H1 (cell line): ENCODE measurements at regions not wholly inside any gene's neighbourhood (a gene's known extent, or its start where the extent isn't known, plus 50 kb on each side); places are given as distances from the start of the nearest gene placed in this dataset.

Experiments used
- CTCF ChIA-PET: fragments of 300-600 bp; sonication (Branson Sonifier 250); formaldehyde crosslinking; loops from one replicate; lab custom pipeline; 2021; ENCODE audit not compliant: partially characterized antibody; lab: Charles Lee
- POLR2A ChIA-PET: fragments of 300-600 bp; sonication (Branson Sonifier 250); formaldehyde crosslinking; loops from one replicate; lab custom pipeline; 2021; ENCODE audit warnings: inconsistent platforms; ENCODE audit not compliant: partially characterized antibody; lab: Charles Lee
- DNase-seq, 2 experiments: peaks; one replicate each; pipeline versions ENCODE4 v3.0.0 to v3.0.0-alpha.2; 2010 to 2022; ENCODE audit warnings: low spot score in 2 of 2, low read depth in 1 of 2, mixed read lengths in 1 of 2
- FAIRE-seq: peaks from 2 replicates; lab custom pipeline; 2011; peaks lifted over from hg19 to GRCh38; lab: Jason Lieb, UNC
- H2AFZ ChIP-seq: 2 replicates; pipeline ENCODE4 v1.8.1; 2012; ENCODE audit warnings: low read length, inconsistent platforms
- H2AK5ac ChIP-seq: 2 replicates; pipeline ENCODE4 v1.6.1; 2013; ENCODE audit warnings: low read depth, low read length
- H2BK120ac ChIP-seq: replicated peaks from 2 replicates; pipeline ENCODE3; 2013; ENCODE audit warnings: low read depth, low read length, inconsistent platforms
- H2BK12ac ChIP-seq: 2 replicates; pipeline ENCODE4 v1.6.1; 2013; ENCODE audit warnings: low read depth, low read length
- H2BK15ac ChIP-seq: 2 replicates; pipeline ENCODE4 v1.6.1; 2013; ENCODE audit warnings: low read length
- H2BK20ac ChIP-seq: 2 replicates; pipeline ENCODE4 v1.6.1; 2013; ENCODE audit warnings: low read length
- H2BK5ac ChIP-seq: 2 replicates; pipeline ENCODE4 v1.6.1; 2013; ENCODE audit warnings: low read depth, low read length
- H3K14ac ChIP-seq: 2 replicates; pipeline ENCODE4 v1.6.1; 2013; ENCODE audit warnings: inconsistent platforms; ENCODE audit not compliant: insufficient read length
- H3K18ac ChIP-seq: 2 replicates; pipeline ENCODE4 v1.6.1; 2013; ENCODE audit warnings: low read length; ENCODE audit errors: extremely low read depth
- H3K23ac ChIP-seq: 2 replicates; pipeline ENCODE4 v1.6.1; 2013; ENCODE audit warnings: inconsistent platforms; ENCODE audit not compliant: insufficient read length
- H3K23me2 ChIP-seq: 2 replicates; pipeline ENCODE4 v1.6.1; 2013; ENCODE audit warnings: low read depth, low read length
- H3K27ac ChIP-seq: 2 replicates; pipeline ENCODE4 v1.6.1; 2011; ENCODE audit warnings: low read depth, low read length, inconsistent platforms
- H3K27me3 ChIP-seq, 4 experiments: replicated peaks in 1 of 4; 1 replicate in 1 of 4; 2 replicates in 3 of 4; pipeline versions ENCODE4 v1.6.1 to v1.8.1; 2011 to 2013; ENCODE audit warnings: low read length in 3 of 4, mild to moderate bottlenecking in 3 of 4, inconsistent platforms in 2 of 4, mixed read lengths in 2 of 4, moderate library complexity in 1 of 4; ENCODE audit not compliant: control insufficient read depth in 3 of 4, insufficient read depth in 3 of 4; ENCODE audit errors: extremely low read depth in 1 of 4
- H3K36me3 ChIP-seq, 4 experiments: 2 replicates each; pipeline versions ENCODE4 v1.6.1 to v1.8.1; 2011 to 2013; ENCODE audit warnings: mild to moderate bottlenecking in 4 of 4, low read length in 3 of 4, moderate library complexity in 2 of 4, control low read depth in 1 of 4, inconsistent platforms in 1 of 4; ENCODE audit not compliant: insufficient read depth in 4 of 4, control insufficient read depth in 2 of 4
- H3K4ac ChIP-seq: replicated peaks from 2 replicates; pipeline ENCODE3; 2013; ENCODE audit warnings: low read length, low read depth, mixed read lengths, inconsistent platforms; ENCODE audit not compliant: insufficient read length
- H3K4me1 ChIP-seq, 4 experiments: replicated peaks in 1 of 4; 1 replicate in 1 of 4; 2 replicates in 3 of 4; pipeline versions ENCODE4 v1.6.1 to v1.8.1; 2011 to 2013; ENCODE audit warnings: low read length in 3 of 4, inconsistent platforms in 2 of 4, mixed read lengths in 1 of 4; ENCODE audit not compliant: insufficient read depth in 4 of 4, control insufficient read depth in 3 of 4
- H3K4me2 ChIP-seq, 2 experiments: 2 replicates each; pipeline versions ENCODE4 v1.6.1 to v1.8.1; 2011 to 2013; ENCODE audit warnings: low read depth in 2 of 2, low read length in 2 of 2, control low read depth in 1 of 2, inconsistent platforms in 1 of 2, mild to moderate bottlenecking in 1 of 2; ENCODE audit not compliant: insufficient read depth in 1 of 2
- H3K4me3 ChIP-seq, 4 experiments: fragments of 200-600, 300-600 bp in 1 of 4; sonication (generic), shearing (Covaris generic), sonication (Bioruptor Twin) in 1 of 4; 2 replicates each; pipeline versions ENCODE4 v1.5.1 to v1.8.1; 2011 to 2016; ENCODE audit warnings: low read length in 4 of 4, low read depth in 3 of 4, control low read depth in 2 of 4, inconsistent platforms in 2 of 4, mild to moderate bottlenecking in 2 of 4, mixed read lengths in 1 of 4, moderate library complexity in 1 of 4; ENCODE audit not compliant: insufficient read depth in 2 of 4; ENCODE audit errors: extremely low read depth in 1 of 4
- H3K56ac ChIP-seq: replicated peaks from 2 replicates; pipeline ENCODE3; 2013; ENCODE audit warnings: low read depth, mild to moderate bottlenecking, mixed read lengths, low read length, inconsistent platforms; ENCODE audit not compliant: insufficient read length
- H3K79me1 ChIP-seq: 2 replicates; pipeline ENCODE4 v1.6.1; 2013; ENCODE audit warnings: low read depth, low read length, control low read depth
- H3K79me2 ChIP-seq, 2 experiments: 2 replicates each; pipeline versions ENCODE4 v1.6.1 to v1.8.1; 2012 to 2013; ENCODE audit warnings: low read length in 2 of 2, mild to moderate bottlenecking in 2 of 2, inconsistent platforms in 1 of 2; ENCODE audit not compliant: insufficient read depth in 2 of 2, control insufficient read depth in 1 of 2
- H3K9ac ChIP-seq, 4 experiments: replicated peaks in 1 of 4; 1 replicate in 1 of 4; 2 replicates in 3 of 4; pipeline versions ENCODE4 v1.6.1 to v1.8.1; 2011 to 2013; ENCODE audit warnings: low read depth in 3 of 4, low read length in 3 of 4, control low read depth in 2 of 4, mild to moderate bottlenecking in 2 of 4, moderate library complexity in 2 of 4, inconsistent platforms in 1 of 4; ENCODE audit errors: extremely low read depth in 1 of 4
- H3K9me3 ChIP-seq, 2 experiments: 2 replicates each; pipeline versions ENCODE4 v1.6.1 to v1.8.1; 2012 to 2013; ENCODE audit warnings: mild to moderate bottlenecking in 2 of 2, moderate library complexity in 2 of 2, control low read depth in 1 of 2, inconsistent platforms in 1 of 2, low read depth in 1 of 2, low read length in 1 of 2, mixed read lengths in 1 of 2; ENCODE audit not compliant: insufficient read depth in 2 of 2
- H4K20me1 ChIP-seq, 2 experiments: replicated peaks in 1 of 2; 2 replicates each; pipeline versions ENCODE3 to v1.8.1; 2011 to 2013; ENCODE audit warnings: inconsistent platforms in 2 of 2, low read length in 2 of 2, mild to moderate bottlenecking in 1 of 2; ENCODE audit not compliant: insufficient read depth in 2 of 2, control insufficient read depth in 1 of 2
- H4K5ac ChIP-seq: 2 replicates; pipeline ENCODE4 v1.6.1; 2013; ENCODE audit warnings: low read length, low read depth, mixed read lengths, inconsistent platforms; ENCODE audit not compliant: insufficient read length
- H4K8ac ChIP-seq: 2 replicates; pipeline ENCODE4 v1.8.0; 2013; ENCODE audit warnings: mild to moderate bottlenecking, moderate library complexity, low read length, inconsistent platforms; ENCODE audit not compliant: insufficient read depth; ENCODE audit errors: extremely low read depth
- H4K91ac ChIP-seq: replicated peaks from 2 replicates; pipeline ENCODE3; 2013; ENCODE audit warnings: low read length, mixed read lengths, inconsistent platforms; ENCODE audit not compliant: insufficient read length
- CTCF ChIP-seq, 3 experiments: IDR thresholded peaks; 1 replicate in 2 of 3; 2 replicates in 1 of 3; pipeline versions ENCODE4 v1.5.1 to v1.6.1; 2011; ENCODE audit warnings: low read length in 3 of 3, mild to moderate bottlenecking in 3 of 3, inconsistent platforms in 2 of 3, low read depth in 1 of 3, moderate library complexity in 1 of 3; ENCODE audit not compliant: insufficient read depth in 1 of 3; ENCODE audit errors: control extremely low read depth in 1 of 3
- FOSL1 ChIP-seq: IDR thresholded peaks from 2 replicates; pipeline ENCODE4 v1.6.1; 2011; ENCODE audit warnings: mild to moderate bottlenecking, low read depth, low read length, moderate library complexity; ENCODE audit not compliant: insufficient read depth
- RAD21 ChIP-seq, 2 experiments: IDR thresholded peaks in 1 of 2; conservative IDR thresholded peaks in 1 of 2; 2 replicates each; pipeline ENCODE4 v1.6.1; 2011; ENCODE audit warnings: low read depth in 2 of 2, low read length in 2 of 2, improper control_type of control experiment in 1 of 2, inconsistent platforms in 1 of 2, mild to moderate bottlenecking in 1 of 2, moderate library complexity in 1 of 2
- WGBS, 2 experiments: shearing (Covaris generic) in 1 of 2; methylation state at CpG; one replicate each; pipeline versions ENCODE4 v1.1.6 to v1.1.7; 2013 to 2015; ENCODE audit warnings: low lambda C conversion rate in 2 of 2, mixed read lengths in 2 of 2, inconsistent platforms in 1 of 2, low coverage in 1 of 2, missing lambda C conversion rate in 1 of 2; ENCODE audit not compliant: insufficient replicate concordance in 2 of 2, insufficient coverage in 1 of 2, insufficient read length in 1 of 2; ENCODE audit errors: extremely low coverage in 1 of 2, missing lambda C conversion rate in 1 of 2; 5-methylcytosine and 5-hydroxymethylcytosine counted together

GRCh38 chr5:142501890-142502289 is 177.1 kb upstream of the SPRY4 start:
- peaks cover 0 to 11% (median 3%) of the 10 kb centered on the region in 4 experiments; a peak in 2 of 7 replicates for H3K4me1 ChIP-seq
- H3K79me1 ChIP-seq, result no peaks in the 10 kb centered on the region
- H2BK120ac ChIP-seq, result no peak overlapping the region
- WGBS, 2 experiments, result 97% methylated on average over 3 of the region's 3 CpGs; no CpG with 5 or more reads in 1 of the 2 experiments
- H3K9ac ChIP-seq, result no peak overlapping the region
- H4K8ac ChIP-seq, result no peak overlapping the region
- H2BK12ac ChIP-seq, result peak overlapping the region; percentile 12; the same call in 1 of the 2 replicates
- no peak overlapping the region for H4K91ac ChIP-seq
- no peak overlapping the region for H2BK20ac ChIP-seq
- no peak overlapping the region for H3K56ac ChIP-seq
- no peak overlapping the region for H2AK5ac ChIP-seq
- H2BK15ac ChIP-seq, result no peak overlapping the region
- no peak overlapping the region for H2AFZ ChIP-seq
- H2BK5ac ChIP-seq, result no peak overlapping the region
- no peaks in the 10 kb centered on the region for H4K20me1 ChIP-seq
- no peak overlapping the region for H3K23ac ChIP-seq
- TF ChIP-seq RAD21 (IDR thresholded peaks at IDR 0.05 in 1 of 2, conservative IDR thresholded peaks at IDR 0.05 in 1 of 2; ENCODE audit: low read depth in 2 of 2, low read length in 2 of 2) (peak; percentile 31 to 55; a peak in 3 of 4 replicates), CTCF (IDR thresholded peaks at IDR 0.05; ENCODE audit: control extremely low read depth in 1 of 3, insufficient read depth in 1 of 3, low read depth in 1 of 3, low read length in 3 of 3) (peak; percentile 10 to 34 (median 20); a peak in 3 of 4 replicates), FOSL1 (no peak)
- H3K18ac ChIP-seq, result no peak overlapping the region
- no peak for FAIRE-seq
- H3K27me3 ChIP-seq, result no peaks in the 10 kb centered on the region
- no peak for DNase-seq
- no peaks in the 10 kb centered on the region for H3K9me3 ChIP-seq
- H3K14ac ChIP-seq, result no peak overlapping the region
- no peaks in the 10 kb centered on the region for H3K79me2 ChIP-seq
- H4K5ac ChIP-seq, result no peak overlapping the region
- CTCF ChIA-PET, result interaction anchor here (0.6 kb wide), 1 partner anchor 152 kb away, joined by 3 read pairs; no protein-coding TSS in a partner anchor
- H3K4me3 ChIP-seq, result no peak overlapping the region
- no peaks in the 10 kb centered on the region for H3K36me3 ChIP-seq
- H3K23me2 ChIP-seq, result no peaks in the 10 kb centered on the region
- H3K4me2 ChIP-seq, result no peak overlapping the region
- no peak overlapping the region for H3K27ac ChIP-seq
- H3K4ac ChIP-seq, result no peak overlapping the region
- POLR2A ChIA-PET, result no interaction called here
